ENCODE measurements at regions not wholly inside any gene's neighbourhood (a gene's known extent, or its start where the extent isn't known, plus 50 kb on each side); places are given as distances from the start of the nearest gene placed in this dataset.

DNA sequence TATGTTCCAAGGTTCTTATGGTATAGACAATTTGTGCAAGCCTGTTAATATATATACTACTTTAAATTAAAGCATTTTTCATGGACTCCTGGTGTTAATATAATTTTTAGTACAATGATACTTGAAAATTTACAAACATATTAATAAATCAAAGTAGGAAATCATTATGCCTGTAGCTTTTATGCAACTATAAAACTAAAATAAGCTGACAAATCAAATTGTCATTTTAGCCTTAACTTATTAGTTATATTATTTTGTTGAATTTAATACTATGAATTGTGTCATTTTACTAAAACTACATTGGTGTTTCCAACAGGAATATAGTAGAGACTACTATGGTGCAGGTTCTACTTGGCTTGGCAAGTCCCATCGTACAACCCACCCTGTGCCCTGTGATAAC is 96.0 kb downstream of the MED10 start:
- ATAC-seq (no peak), DNase-seq (ENCODE audit: low spot score in 2 of 2) (no peak)
- no peak overlapping the region for H3K27ac Mint-ChIP-seq
- no peaks in the 10 kb centered on the region for H3K9me3 Mint-ChIP-seq
- peaks cover 0 to 5% of the 10 kb centered on the region in 2 donors for H3K36me3 Mint-ChIP-seq

DNA sequence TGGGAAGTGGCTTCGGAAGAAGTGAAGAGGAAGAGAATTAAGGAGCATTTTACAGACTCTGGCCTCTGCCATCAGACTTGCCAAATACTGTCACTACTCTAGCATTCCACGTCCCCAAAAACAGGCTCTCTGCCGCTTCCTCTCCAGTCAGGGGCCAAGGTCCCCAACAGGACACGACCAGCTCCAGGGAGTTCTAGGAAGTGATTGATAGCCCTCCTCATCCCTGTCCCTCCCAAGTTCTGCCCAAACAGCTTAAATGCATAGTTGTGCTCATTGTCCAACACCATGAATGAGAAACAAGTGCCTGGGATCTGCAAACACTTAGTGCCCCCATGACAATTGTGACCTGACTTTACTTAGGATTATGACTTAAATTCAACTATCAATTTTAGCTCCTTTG is 96.5 kb downstream of the MED10 start:
- Mint-ChIP-seq H3K36me3 (peaks cover 0 to 5% of the 10 kb centered on the region in 2 donors), H3K9me3 (no peaks in the 10 kb centered on the region), H3K27ac (no peak overlapping the region)
- no peak for DNase-seq (ENCODE audit: low spot score in 2 of 2)
- no peak for ATAC-seq

GRCh38 chr5:6280425-6281100 is 97.8 kb downstream of the MED10 start:
- Mint-ChIP-seq H3K27ac (no peak overlapping the region), H3K9me3 (no peaks in the 10 kb centered on the region), H3K36me3 (peaks cover 0 to 5% of the 10 kb centered on the region in 2 donors)
- DNase-seq (ENCODE audit: low spot score in 2 of 2) = no peak
- no peak for ATAC-seq

DNA sequence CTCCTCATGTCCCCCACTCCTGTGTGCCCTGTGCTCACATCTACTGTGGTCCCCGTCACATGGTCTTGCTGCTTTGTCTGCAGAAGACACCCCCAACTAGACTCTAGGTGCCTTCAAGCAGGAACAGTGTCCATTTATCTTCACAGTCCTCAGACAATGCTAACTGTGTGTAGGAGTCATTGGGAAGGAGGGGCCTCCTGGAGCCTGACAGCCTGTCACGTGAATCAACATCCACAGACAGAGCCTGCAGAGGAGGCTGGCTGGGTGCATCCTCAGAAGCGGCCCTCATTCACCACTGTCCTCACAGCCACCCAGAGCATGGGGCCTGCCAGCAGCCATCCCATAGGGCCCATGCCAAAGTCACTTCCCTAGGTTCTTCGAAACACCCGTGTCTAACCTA is 98.7 kb downstream of the MED10 start:
- H3K27ac Mint-ChIP-seq = no peak overlapping the region
- DNase-seq (ENCODE audit: low spot score in 2 of 2) (no peak), ATAC-seq (no peak)
- H3K36me3 Mint-ChIP-seq = peaks cover 0 to 5% of the 10 kb centered on the region in 2 donors
- no peaks in the 10 kb centered on the region for H3K9me3 Mint-ChIP-seq

DNA sequence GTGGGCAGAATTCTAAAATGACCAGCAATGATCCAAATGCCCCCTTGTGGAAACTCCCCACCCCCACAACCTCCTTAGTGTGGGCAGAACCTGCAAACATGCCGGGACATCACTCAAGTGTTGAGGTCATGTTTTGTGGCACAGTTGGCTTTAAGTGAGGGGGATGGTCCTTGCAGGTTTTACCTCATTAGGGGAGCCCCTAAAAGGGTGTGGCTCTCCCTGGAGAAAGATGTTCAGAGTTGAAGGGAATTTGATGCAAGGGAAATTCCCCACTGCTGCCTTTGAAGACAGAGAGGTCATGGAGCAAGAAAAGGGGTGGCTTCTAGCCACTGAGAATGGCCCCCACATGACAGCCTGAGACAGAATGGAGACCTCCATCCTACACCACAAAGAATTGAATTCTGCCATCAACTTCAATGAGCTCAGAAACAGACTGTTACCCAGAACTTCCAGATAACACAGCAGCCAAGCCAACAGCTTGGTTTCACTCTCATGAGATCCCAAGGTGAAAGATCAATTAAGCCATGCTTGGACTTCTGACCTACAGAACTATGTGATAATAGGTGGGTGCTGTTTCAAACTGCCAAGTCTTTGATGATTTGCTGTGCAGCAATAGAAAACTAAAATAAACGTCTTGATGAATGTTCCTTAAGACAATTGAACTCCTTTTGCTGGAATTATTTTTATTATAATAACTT is 103.4 kb downstream of the MED10 start:
- H3K9me3 Mint-ChIP-seq = no peaks in the 10 kb centered on the region
- H3K36me3 Mint-ChIP-seq = peaks cover 0 to 8% of the 10 kb centered on the region in 2 donors
- DNase-seq (ENCODE audit: low spot score in 2 of 2) = no peak
- H3K27ac Mint-ChIP-seq = no peak overlapping the region
- peak; percentile 57 to 71 for ATAC-seq

DNA sequence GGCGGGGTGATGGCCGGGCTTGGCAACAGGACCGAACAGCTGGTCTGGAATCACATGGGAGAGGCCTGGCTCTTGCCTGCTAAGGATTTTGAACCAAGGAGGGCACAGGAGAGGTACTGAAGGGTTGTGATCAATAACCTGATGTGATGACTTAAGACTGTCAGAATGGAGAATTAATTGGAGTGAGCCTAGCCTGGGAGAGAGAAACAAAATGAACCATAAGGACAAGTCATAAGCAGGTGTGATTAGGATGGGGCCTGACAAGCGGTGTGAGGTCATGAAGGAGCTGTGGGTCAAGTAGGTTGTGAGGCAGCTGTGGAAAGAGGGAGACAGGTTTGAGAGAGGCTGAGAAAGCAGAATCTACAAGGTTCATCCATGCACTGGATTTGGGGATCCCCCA is 104.6 kb downstream of the MED10 start:
- DNase-seq (ENCODE audit: low spot score in 2 of 2) = no peak
- ATAC-seq = no peak
- peak overlapping the region in 1 of 2 donors; percentile 84 for H3K27ac Mint-ChIP-seq
- H3K36me3 Mint-ChIP-seq = peaks cover 0 to 8% of the 10 kb centered on the region in 2 donors
- H3K9me3 Mint-ChIP-seq = no peaks in the 10 kb centered on the region

- ATAC-seq (peak in 1 of 2 donors; percentile 72), DNase-seq (ENCODE audit: low spot score in 2 of 2) (no peak)
- no peaks in the 10 kb centered on the region for H3K9me3 Mint-ChIP-seq
- H3K27ac Mint-ChIP-seq = peak overlapping the region in 1 of 2 donors; percentile 84
- peaks cover 0 to 8% of the 10 kb centered on the region in 2 donors for H3K36me3 Mint-ChIP-seq
Measured at GRCh38 chr5:6273090-6273735, 105.1 kb downstream of the MED10 start.

DNA sequence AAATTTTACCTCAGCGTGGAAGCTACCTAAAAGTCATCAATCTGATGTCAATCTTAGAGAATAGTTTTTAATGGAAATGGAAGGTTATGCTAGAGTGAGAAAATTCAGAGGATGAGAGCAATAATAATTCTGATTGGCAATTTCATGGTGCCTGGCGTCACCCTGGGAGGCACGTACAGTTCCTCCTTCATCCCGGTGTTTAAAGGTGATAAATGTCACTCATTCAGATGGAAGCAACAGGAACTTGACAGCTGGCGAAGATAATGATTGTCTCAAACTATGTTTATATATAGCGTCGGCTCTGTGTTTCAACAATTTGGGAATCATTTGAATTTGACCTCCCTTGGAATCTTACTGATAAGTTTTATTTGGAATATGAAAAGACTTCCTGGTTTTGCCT is 108.4 kb downstream of the MED10 start:
- peaks cover 0 to 8% of the 10 kb centered on the region in 2 donors for H3K36me3 Mint-ChIP-seq
- DNase-seq (ENCODE audit: low spot score in 2 of 2) = no peak
- H3K9me3 Mint-ChIP-seq = no peaks in the 10 kb centered on the region
- H3K27ac Mint-ChIP-seq = no peak overlapping the region
- no peak for ATAC-seq

DNA sequence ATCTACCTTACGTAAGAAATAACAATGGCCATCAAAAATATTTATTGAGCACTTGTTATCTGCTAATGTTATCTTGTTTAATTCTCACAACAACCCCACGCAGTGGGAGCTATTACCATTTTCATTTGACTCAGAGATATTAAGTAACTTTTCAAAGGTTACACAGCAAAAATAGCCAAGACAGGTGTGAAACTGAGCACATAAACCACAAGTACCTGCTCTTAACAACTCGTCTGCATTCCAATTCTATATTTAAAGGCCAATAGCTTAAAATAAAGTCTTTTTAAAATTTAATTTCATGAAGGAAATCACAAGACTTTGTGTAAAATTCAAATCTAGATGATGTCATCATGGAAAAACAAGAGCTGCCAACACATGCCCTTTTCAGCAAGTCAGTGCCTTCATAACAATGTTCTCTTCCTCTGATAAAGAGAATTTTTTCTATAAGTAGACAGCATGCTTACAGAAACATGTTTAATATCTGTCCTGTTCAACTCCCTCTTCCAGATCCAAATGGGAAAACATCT is 111.6 kb downstream of the MED10 start:
- peaks cover 0 to 10% of the 10 kb centered on the region in 2 donors for H3K9me3 Mint-ChIP-seq
- DNase-seq (ENCODE audit: low spot score in 2 of 2) (no peak), ATAC-seq (no peak)
- peaks cover 4 to 18% of the 10 kb centered on the region in 2 donors for H3K36me3 Mint-ChIP-seq
- H3K27ac Mint-ChIP-seq = no peak overlapping the region

DNA sequence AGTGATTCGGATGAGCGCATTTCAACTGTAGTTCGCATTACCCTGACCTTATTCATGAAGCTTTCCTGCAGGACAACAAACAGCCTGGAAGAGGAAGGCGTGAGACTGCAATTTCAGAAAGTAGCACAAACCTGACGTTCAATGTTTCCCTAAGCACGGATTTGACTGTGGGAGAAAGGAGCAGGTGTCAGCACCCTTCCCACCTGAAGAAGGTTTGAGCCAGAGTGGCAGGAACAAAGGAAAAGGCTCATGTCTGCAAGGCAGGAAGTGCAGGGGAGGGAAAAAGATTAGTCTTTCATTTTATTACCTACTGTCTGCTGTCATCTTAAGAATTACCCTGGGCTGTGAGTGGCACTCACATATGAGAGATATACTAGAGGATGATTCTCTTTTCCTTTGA is 114.0 kb downstream of the MED10 start:
- ATAC-seq (no peak), DNase-seq (ENCODE audit: low spot score in 2 of 2) (no peak)
- peaks cover 8 to 30% of the 10 kb centered on the region in 2 donors for H3K36me3 Mint-ChIP-seq
- H3K27ac Mint-ChIP-seq = no peak overlapping the region
- peaks cover 0 to 15% of the 10 kb centered on the region in 2 donors for H3K9me3 Mint-ChIP-seq

DNA sequence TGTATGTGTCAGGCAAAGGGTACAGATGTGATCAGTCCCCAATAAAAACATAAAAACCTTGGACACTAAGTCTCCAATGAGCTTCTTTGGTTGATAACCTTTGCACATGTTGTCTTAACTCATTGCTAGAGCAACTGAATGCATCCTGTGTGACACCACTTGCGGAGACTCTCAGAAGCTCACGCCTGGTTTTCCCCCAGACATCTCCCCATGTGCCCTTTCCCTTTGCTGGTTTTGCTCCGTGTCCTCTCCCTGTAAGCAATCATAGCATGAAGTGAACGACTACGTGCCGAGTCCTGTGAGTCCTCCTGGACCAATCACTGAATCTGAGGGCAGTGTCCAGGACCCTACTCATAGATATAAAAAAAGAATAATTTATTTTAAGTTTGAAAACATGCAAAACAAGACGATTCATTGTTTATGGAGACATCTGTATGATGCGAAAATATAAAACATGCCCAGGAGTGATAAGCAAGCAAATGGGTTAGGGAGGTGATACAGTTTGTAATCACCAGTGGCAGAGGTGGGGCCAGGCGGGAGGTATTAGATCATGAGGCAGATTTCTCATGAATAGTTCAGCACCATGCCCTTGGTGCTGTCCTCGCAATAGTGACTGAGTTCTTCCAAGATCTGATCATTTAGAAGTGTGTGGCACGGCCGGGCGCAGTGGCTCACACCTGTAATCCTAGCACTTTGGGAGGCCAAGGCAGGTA is 115.5 kb downstream of the MED10 start:
- no peak for DNase-seq (ENCODE audit: low spot score in 2 of 2)
- H3K27ac Mint-ChIP-seq = no peak overlapping the region
- H3K36me3 Mint-ChIP-seq = peaks cover 10 to 32% of the 10 kb centered on the region in 2 donors
- peaks cover 0 to 15% of the 10 kb centered on the region in 2 donors for H3K9me3 Mint-ChIP-seq
- ATAC-seq = peak in 1 of 2 donors; percentile 28

DNA sequence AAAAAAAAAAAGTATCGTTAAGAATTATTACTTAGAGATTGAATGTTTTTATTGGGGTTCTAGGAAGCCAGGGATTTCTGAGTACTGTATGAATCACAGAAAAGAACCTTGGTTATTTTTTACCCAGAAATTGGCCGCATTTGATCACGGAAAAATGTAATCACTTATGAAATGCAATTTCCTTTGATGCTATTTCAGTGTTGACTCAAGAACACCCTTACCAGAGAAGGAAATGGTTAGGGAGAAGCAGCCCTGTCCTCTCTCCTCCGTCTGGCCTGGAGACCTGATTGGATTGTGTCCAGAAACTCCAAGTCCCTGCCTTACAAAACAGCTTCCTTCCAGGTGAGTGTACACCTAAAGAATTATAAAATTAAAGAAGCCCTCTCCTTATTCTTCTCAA is 116.7 kb downstream of the MED10 start:
- Mint-ChIP-seq H3K36me3 (peaks cover 10 to 38% of the 10 kb centered on the region in 2 donors), H3K27ac (peak overlapping the region in 1 of 2 donors; percentile 82), H3K9me3 (peaks cover 0 to 15% of the 10 kb centered on the region in 2 donors)
- DNase-seq (ENCODE audit: low spot score in 2 of 2) (peak in 1 of 2 donors; percentile 11), ATAC-seq (peak; percentile 73 to 92)

DNA sequence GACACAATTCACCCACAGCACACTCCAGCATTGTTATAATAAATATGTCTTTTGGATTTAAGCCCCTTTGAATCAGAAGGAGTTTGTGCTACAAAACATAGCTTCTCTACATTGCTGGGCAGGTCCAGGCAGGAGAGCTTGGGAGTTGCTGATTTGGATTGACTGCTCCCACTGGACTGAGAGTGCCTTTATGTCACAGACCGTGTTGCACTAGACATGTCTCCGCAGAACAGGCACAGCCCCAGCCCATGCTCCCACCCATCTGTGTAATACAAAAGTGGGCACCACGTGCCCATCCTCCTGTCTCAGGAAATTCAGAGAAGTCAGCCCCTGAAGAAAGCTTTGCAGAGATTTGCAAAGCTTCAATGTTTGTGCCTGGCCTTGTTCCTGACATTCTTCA is 117.1 kb downstream of the MED10 start:
- Mint-ChIP-seq H3K27ac (peak overlapping the region in 1 of 2 donors; percentile 6), H3K9me3 (peaks cover 0 to 15% of the 10 kb centered on the region in 2 donors), H3K36me3 (peaks cover 10 to 38% of the 10 kb centered on the region in 2 donors)
- DNase-seq (ENCODE audit: low spot score in 2 of 2) = no peak
- ATAC-seq = peak; percentile 12 to 37

DNA sequence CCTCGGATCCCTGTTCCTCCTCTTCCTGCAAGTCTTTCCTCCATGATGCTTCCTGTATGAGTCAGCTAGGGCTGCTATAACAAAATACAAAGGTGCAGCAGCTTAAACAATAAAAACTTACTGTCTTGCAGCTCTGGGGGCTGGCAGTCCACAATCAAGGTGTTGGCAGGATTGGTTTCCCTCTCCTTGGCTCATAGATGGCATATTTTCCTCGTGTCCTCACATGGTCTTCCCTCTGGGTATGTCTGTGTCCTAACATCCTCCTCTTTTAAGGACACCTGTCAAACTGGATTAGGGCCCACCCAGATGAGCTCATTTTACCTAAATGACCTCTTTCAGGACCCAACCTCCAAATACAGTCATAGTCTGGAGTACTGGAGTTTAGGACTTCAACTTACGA is 117.5 kb downstream of the MED10 start:
- H3K36me3 Mint-ChIP-seq = peaks cover 10 to 38% of the 10 kb centered on the region in 2 donors
- ATAC-seq (no peak), DNase-seq (ENCODE audit: low spot score in 2 of 2) (no peak)
- peaks cover 0 to 15% of the 10 kb centered on the region in 2 donors for H3K9me3 Mint-ChIP-seq
- no peak overlapping the region for H3K27ac Mint-ChIP-seq

GRCh38 chr5:6256901-6257300 is 121.4 kb downstream of the MED10 start:
- DNase-seq (ENCODE audit: low spot score in 2 of 2) (no peak), ATAC-seq (no peak)
- no peak overlapping the region for H3K27ac Mint-ChIP-seq
- peaks cover 6 to 22% of the 10 kb centered on the region in 2 donors for H3K36me3 Mint-ChIP-seq
- peaks cover 0 to 5% of the 10 kb centered on the region in 2 donors for H3K9me3 Mint-ChIP-seq

DNA sequence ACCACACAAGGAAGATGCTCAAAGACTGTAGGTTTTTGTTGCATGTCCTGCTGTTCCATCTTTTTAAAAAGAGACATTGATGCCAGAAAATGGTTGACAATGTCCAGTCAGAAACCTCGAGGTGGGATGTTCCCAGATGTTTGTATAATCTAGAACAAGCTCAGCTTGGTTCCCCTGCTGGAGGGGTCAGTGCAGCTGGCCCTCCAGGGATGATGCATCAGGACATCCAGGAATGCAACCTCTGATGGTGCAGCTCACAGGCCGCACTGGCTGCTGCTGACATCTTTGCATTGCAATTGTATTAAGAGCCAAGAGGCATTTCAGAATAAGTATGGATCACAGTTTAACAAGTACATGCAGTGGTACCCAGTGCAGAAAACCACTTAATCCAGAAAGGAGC is 122.4 kb downstream of the MED10 start:
- ATAC-seq (no peak), DNase-seq (ENCODE audit: low spot score in 2 of 2) (no peak)
- H3K36me3 Mint-ChIP-seq = peaks cover 6 to 21% of the 10 kb centered on the region in 2 donors
- H3K27ac Mint-ChIP-seq = no peak overlapping the region
- peaks cover 0 to 5% of the 10 kb centered on the region in 2 donors for H3K9me3 Mint-ChIP-seq
